HG03025 (cell line): ENCODE measurements at regions not wholly inside any gene's neighbourhood (a gene's known extent, or its start where the extent isn't known, plus 50 kb on each side); places are given as distances from the start of the nearest gene placed in this dataset.

Source experiments
- ATAC-seq: cut with Tn5 transposase; IDR thresholded peaks from one replicate; pipeline ENCODE4 v1.9.1; 2021; ENCODE audit warnings: mild to moderate bottlenecking, moderate library complexity; ENCODE audit not compliant: unreplicated experiment, low FRiP score

- no peak for ATAC-seq
These were observed 234.4 kb downstream of the LTN1 start for GRCh38 chr21:28758042-28758882.

- ATAC-seq: no peak
These were observed 237.8 kb downstream of the LTN1 start for GRCh38 chr21:28754862-28755261.

- ATAC-seq: no peak
These were observed 238.5 kb downstream of the LTN1 start for GRCh38 chr21:28754127-28754611.

- no peak for ATAC-seq
These were observed 240.5 kb downstream of the LTN1 start for GRCh38 chr21:28752131-28752530.

- no peak for ATAC-seq
These were observed 241.5 kb downstream of the LTN1 start for GRCh38 chr21:28751176-28751575.

GRCh38 chr21:28750565-28750964 lies 242.1 kb downstream of the LTN1 start:
- ATAC-seq: no peak

- ATAC-seq: no peak
These were observed 243.1 kb downstream of the LTN1 start for GRCh38 chr21:28749536-28749935.

- no peak for ATAC-seq
These were observed 245.2 kb downstream of the LTN1 start for GRCh38 chr21:28747464-28747863.

- ATAC-seq: no peak
These were observed 246.5 kb downstream of the LTN1 start for GRCh38 chr21:28746166-28746565.

- ATAC-seq: peak; percentile 89
These were observed 247.3 kb downstream of the LTN1 start for GRCh38 chr21:28745131-28746016.

GRCh38 chr21:28743723-28744122 lies 249.0 kb downstream of the LTN1 start:
- ATAC-seq: no peak

- ATAC-seq: no peak
These were observed 250.2 kb downstream of the LTN1 start for GRCh38 chr21:28742527-28742926.

- no peak for ATAC-seq
These were observed 252.6 kb downstream of the LTN1 start for GRCh38 chr21:28740125-28740524.

GRCh38 chr21:28738882-28739281 lies 253.8 kb downstream of the LTN1 start:
- ATAC-seq: no peak

GRCh38 chr21:28738420-28738704 lies 254.3 kb downstream of the LTN1 start:
- no peak for ATAC-seq

GRCh38 chr21:28737674-28738419 lies 254.8 kb downstream of the LTN1 start:
- ATAC-seq: no peak

GRCh38 chr21:28734522-28735175 lies 258.0 kb downstream of the LTN1 start:
- ATAC-seq: no peak

- no peak for ATAC-seq
These were observed 260.9 kb downstream of the LTN1 start for GRCh38 chr21:28731700-28732321.

GRCh38 chr21:28729887-28730286 lies 262.8 kb downstream of the LTN1 start:
- ATAC-seq: no peak

GRCh38 chr21:28727809-28728208 lies 264.9 kb downstream of the LTN1 start:
- ATAC-seq: no peak
